B cell (primary cell): ENCODE measurements at regions not wholly inside any gene's neighbourhood (a gene's known extent, or its start where the extent isn't known, plus 50 kb on each side); places are given as distances from the start of the nearest gene placed in this dataset.

Source experiments
- ATAC-seq: fragments of 200-7000 bp; cut with Tn5 transposase; one replicate; pipeline ENCODE4 v1.10.0; 2021; ENCODE audit warnings: low read depth, mild to moderate bottlenecking, moderate number of reproducible peaks, moderate library complexity
- CTCF ChIA-PET: fragments of 350-600 bp; sonication (Branson Sonifier 250); formaldehyde crosslinking; loops from one replicate; lab custom pipeline; 2021; ENCODE audit warnings: antibody characterized with exemption, inconsistent platforms; lab: Charles Lee
- POLR2A ChIA-PET: fragments of 350-600 bp; sonication (Branson Sonifier 250); formaldehyde crosslinking; loops from one replicate; lab custom pipeline; 2021; ENCODE audit warnings: antibody characterized with exemption; lab: Charles Lee
- DNase-seq: peaks from one replicate; pipeline ENCODE4 v3.0.0; 2013
- H2AFZ ChIP-seq: 2 replicates; pipeline ENCODE4 v1.6.1; 2012; ENCODE audit warnings: mild to moderate bottlenecking, low read depth, low read length; ENCODE audit not compliant: insufficient read depth, poor library complexity, severe bottlenecking
- H3K27ac ChIP-seq, 2 donors: 1 replicate in 1 of 2; 2 replicates in 1 of 2; pipeline ENCODE4 v1.5.1; 2012 to 2013; ENCODE audit warnings: low read length in 2 of 2, mild to moderate bottlenecking in 2 of 2, moderate library complexity in 1 of 2
- H3K27me3 ChIP-seq, 4 experiments: fragments of 200-600 bp in 1 of 4; sonication (generic) in 1 of 4; replicated peaks in 1 of 4; 1 replicate in 2 of 4; 2 replicates in 2 of 4; pipeline versions ENCODE4 v1.6.1 to v1.7.0; 2013 to 2016; ENCODE audit warnings: low read length in 3 of 4, mild to moderate bottlenecking in 2 of 4, mixed read lengths in 1 of 4, moderate library complexity in 1 of 4; ENCODE audit not compliant: insufficient read depth in 4 of 4, control insufficient read depth in 3 of 4; ENCODE audit errors: control extremely low read depth in 1 of 4
- H3K36me3 ChIP-seq, 2 experiments: replicated peaks in 1 of 2; 1 replicate in 1 of 2; 2 replicates in 1 of 2; pipeline versions ENCODE4 v1.6.1 to v1.7.1; 2013; ENCODE audit warnings: low read length in 1 of 2; ENCODE audit not compliant: insufficient read depth in 2 of 2, control insufficient read depth in 1 of 2; ENCODE audit errors: control extremely low read depth in 1 of 2, extremely low read depth in 1 of 2
- H3K4me1 ChIP-seq, 2 donors: fragments of 200-600 bp in 1 of 2; sonication (generic) in 1 of 2; 1 replicate in 1 of 2; 2 replicates in 1 of 2; pipeline versions ENCODE4 v1.5.1 to v1.6.1; 2013 to 2017; ENCODE audit warnings: low read length in 2 of 2; ENCODE audit not compliant: control insufficient read depth in 2 of 2, insufficient read depth in 2 of 2
- H3K4me2 ChIP-seq: replicated peaks from 2 replicates; pipeline ENCODE3; 2012; ENCODE audit warnings: mild to moderate bottlenecking, low read depth, low read length; ENCODE audit not compliant: poor library complexity, severe bottlenecking
- H3K4me3 ChIP-seq, 5 experiments: fragments of 200-600 bp in 1 of 5; sonication (generic) in 1 of 5; 1 replicate in 3 of 5; 2 replicates in 2 of 5; pipeline versions ENCODE4 v1.5.1 to v1.7.0; 2011 to 2016; ENCODE audit warnings: low read length in 4 of 5, mild to moderate bottlenecking in 4 of 5, low read depth in 2 of 5, control low read depth in 1 of 5, moderate library complexity in 1 of 5; ENCODE audit not compliant: insufficient read depth in 1 of 5; ENCODE audit errors: control extremely low read depth in 1 of 5, extremely low read depth in 1 of 5
- H3K79me2 ChIP-seq: fragments of 200-600 bp; sonication (generic); one replicate; pipeline ENCODE4 v1.6.0; 2016; ENCODE audit warnings: low read length; ENCODE audit not compliant: control insufficient read depth, insufficient read depth
- H3K9ac ChIP-seq: fragments of 200-600 bp; sonication (generic); 2 replicates; pipeline ENCODE4 v1.6.1; 2017; ENCODE audit warnings: mild to moderate bottlenecking, low read length, moderate library complexity
- H3K9me3 ChIP-seq, 3 donors: one replicate each; pipeline versions ENCODE4 v1.6.1 to v1.7.1; 2013; ENCODE audit warnings: low read length in 2 of 3; ENCODE audit not compliant: control insufficient read depth in 2 of 3, insufficient read depth in 1 of 3; ENCODE audit errors: control extremely low read depth in 1 of 3
- H4K20me1 ChIP-seq: 2 replicates; pipeline ENCODE4 v1.6.0; 2012; ENCODE audit warnings: mild to moderate bottlenecking, low read length; ENCODE audit not compliant: insufficient read depth, control insufficient read depth, poor library complexity, severe bottlenecking
- H3K27ac Mint-ChIP-seq: one replicate; pipeline ENCODE4 v1.8.0; 2021; ENCODE audit warnings: mixed read lengths
- H3K27me3 Mint-ChIP-seq: one replicate; pipeline ENCODE4 v1.8.0; 2021; ENCODE audit warnings: mixed read lengths
- H3K4me1 Mint-ChIP-seq: one replicate; pipeline ENCODE4 v1.8.0; 2021; ENCODE audit warnings: mixed read lengths
- H3K4me3 Mint-ChIP-seq: one replicate; pipeline ENCODE4 v1.8.0; 2021; ENCODE audit warnings: mixed read lengths
- H3K9me3 Mint-ChIP-seq: one replicate; pipeline ENCODE4 v1.8.0; 2022; ENCODE audit warnings: mixed read lengths; ENCODE audit not compliant: insufficient read depth
- CTCF ChIP-seq: fragments of 200-600 bp; IDR thresholded peaks from one replicate; pipeline ENCODE4 v1.8.0; 2022; ENCODE audit warnings: antibody characterized with exemption, mild to moderate bottlenecking
- EZH2 ChIP-seq: IDR thresholded peaks from 2 replicates; pipeline ENCODE4 v1.6.1; 2012; ENCODE audit warnings: borderline replicate concordance, low read depth, mild to moderate bottlenecking, moderate library complexity, low read length; ENCODE audit not compliant: insufficient read depth, poor library complexity, severe bottlenecking
- WGBS: methylation state at CpG from one replicate; pipeline ENCODE4 v1.1.5; 2013; ENCODE audit warnings: missing lambda C conversion rate; ENCODE audit not compliant: insufficient coverage; 5-methylcytosine and 5-hydroxymethylcytosine counted together
- intact Hi-C: fragments of 100-400 bp; cut with micrococcal nuclease; formaldehyde crosslinking; loops from one replicate; pipeline ENCODE4 v1.10.0; 2022

- TF ChIP-seq EZH2 = no peak
- intact Hi-C loops = no loop called here
- POLR2A ChIA-PET = no interaction called here
- no peak overlapping the region for H3K4me2 ChIP-seq
- DNase-seq (no peak), ATAC-seq (no peak)
- no peak overlapping the region for H3K27ac Mint-ChIP-seq
- no peak overlapping the region for H3K4me3 Mint-ChIP-seq
- CTCF ChIA-PET = no interaction called here
- H3K36me3 ChIP-seq = no peaks in the 10 kb centered on the region
- no peaks in the 10 kb centered on the region for H3K27me3 ChIP-seq
- H2AFZ ChIP-seq = no peak overlapping the region
- 96% methylated on average over 3 of the region's 5 CpGs for WGBS
- H3K9me3 Mint-ChIP-seq = peaks cover 2% of the 10 kb centered on the region
- H4K20me1 ChIP-seq = no peaks in the 10 kb centered on the region
- H3K9me3 ChIP-seq = peaks cover 0 to 7% (median 0%) of the 10 kb centered on the region in 3 donors
- H3K27me3 Mint-ChIP-seq = no peaks in the 10 kb centered on the region
- H3K9ac ChIP-seq = no peak overlapping the region
- H3K27ac ChIP-seq = no peak overlapping the region
- no peaks in the 10 kb centered on the region for H3K4me1 Mint-ChIP-seq
- no peak overlapping the region for H3K4me3 ChIP-seq
- no peaks in the 10 kb centered on the region for H3K79me2 ChIP-seq
- H3K4me1 ChIP-seq = no peaks in the 10 kb centered on the region
Measured at GRCh38 chr5:63255594-63255993, 677.0 kb downstream of the LRRC70 start.

GRCh38 chr5:63250939-63251338, 672.3 kb downstream of the LRRC70 start:
- no peaks in the 10 kb centered on the region for H3K27me3 Mint-ChIP-seq
- CTCF ChIA-PET = no interaction called here
- DNase-seq = no peak
- no peaks in the 10 kb centered on the region for H3K4me1 ChIP-seq
- H3K4me2 ChIP-seq = no peak overlapping the region
- POLR2A ChIA-PET = no interaction called here
- peaks cover 2% of the 10 kb centered on the region for H3K9me3 Mint-ChIP-seq
- no peaks in the 10 kb centered on the region for H3K9me3 ChIP-seq
- H2AFZ ChIP-seq = no peak overlapping the region
- H3K27me3 ChIP-seq = no peaks in the 10 kb centered on the region
- no peak overlapping the region for H3K27ac Mint-ChIP-seq
- WGBS = no CpG with 5 or more reads among the region's 1 CpG
- H3K4me1 Mint-ChIP-seq = no peaks in the 10 kb centered on the region
- H3K27ac ChIP-seq = no peak overlapping the region
- H3K79me2 ChIP-seq = no peaks in the 10 kb centered on the region
- no peak overlapping the region for H3K4me3 Mint-ChIP-seq
- H3K4me3 ChIP-seq = no peak overlapping the region
- H4K20me1 ChIP-seq = no peaks in the 10 kb centered on the region
- H3K36me3 ChIP-seq = no peaks in the 10 kb centered on the region
- intact Hi-C loops = no loop called here
- ATAC-seq = no peak
- TF ChIP-seq CTCF (no peak), EZH2 (no peak)
- H3K9ac ChIP-seq = no peak overlapping the region
